ENCODE measurements at regions not wholly inside any gene's neighbourhood (a gene's known extent, or its start where the extent isn't known, plus 50 kb on each side); places are given as distances from the start of the nearest gene placed in this dataset.

- Histone ChIP-seq H3K27ac (no peak overlapping the region), H3K36me3 (no peaks in the 10 kb centered on the region), H3K9me3 (no peaks in the 10 kb centered on the region), H3K4me3 (no peak overlapping the region), H3K4me1 (peaks cover 0 to 11% (median 1%) of the 10 kb centered on the region in 4 donors), H3K27me3 (no peaks in the 10 kb centered on the region)
- no peak for DNase-seq
- intact Hi-C loops (cut with DNase I; ENCODE audit: low total_unique reads), result no loop called here
- TF ChIP-seq CTCF (IDR thresholded peaks at IDR 0.05), result no peak
Observed at GRCh38 chr15:96097661-96098060, 232.8 kb upstream of the NR2F2 start.

DNA sequence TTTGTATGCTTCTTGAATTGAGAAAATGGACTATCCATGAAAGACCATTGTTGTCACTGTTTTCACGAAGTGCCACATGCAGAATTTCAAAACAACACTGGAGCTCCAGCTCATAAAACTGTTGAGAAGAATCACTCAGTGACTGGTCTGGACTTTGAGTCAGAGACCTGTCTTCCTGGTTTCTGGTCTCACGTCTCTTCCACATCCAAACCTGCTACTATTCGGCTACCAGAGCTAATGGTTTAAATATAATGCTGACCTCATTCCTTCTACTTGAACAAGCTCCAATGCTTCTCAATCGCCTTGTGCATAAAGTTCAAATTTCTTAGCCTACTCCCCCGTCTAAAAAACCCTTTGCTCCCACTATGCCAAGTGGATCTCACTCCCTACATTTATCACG lies 227.9 kb upstream of the NR2F2 start:
- no peak for DNase-seq
- Histone ChIP-seq H3K36me3 (no peaks in the 10 kb centered on the region), H3K27me3 (no peaks in the 10 kb centered on the region), H3K27ac (no peak overlapping the region), H3K9me3 (no peaks in the 10 kb centered on the region), H3K4me1 (peaks cover 0 to 2% (median 0%) of the 10 kb centered on the region in 4 donors), H3K4me3 (no peak overlapping the region)
- TF ChIP-seq CTCF (IDR thresholded peaks at IDR 0.05), result no peak
- intact Hi-C loops (cut with DNase I; ENCODE audit: low total_unique reads), result no loop called here

DNA sequence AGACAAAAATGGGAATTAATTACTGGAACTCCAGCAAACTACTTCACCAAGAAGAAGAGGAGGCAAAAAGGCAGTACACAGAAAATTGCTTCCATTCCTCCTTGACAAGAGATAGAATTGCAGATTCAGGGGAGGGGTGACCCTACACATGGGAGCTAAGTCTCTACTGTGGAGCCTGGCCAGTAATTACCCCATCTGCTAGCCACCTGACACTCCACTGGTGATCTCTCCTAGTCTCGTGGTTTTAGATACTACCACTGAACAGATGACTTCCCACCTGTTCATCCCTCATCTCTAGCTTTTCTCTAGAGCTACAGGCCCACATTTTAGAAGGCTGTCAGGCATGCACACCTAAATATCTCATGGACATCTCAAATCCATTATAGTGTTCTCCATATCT lies 224.3 kb upstream of the NR2F2 start:
- Histone ChIP-seq H3K4me3 (no peak overlapping the region), H3K4me1 (peaks cover 0 to 2% (median 0%) of the 10 kb centered on the region in 4 donors), H3K27ac (no peak overlapping the region), H3K9me3 (no peaks in the 10 kb centered on the region), H3K27me3 (no peaks in the 10 kb centered on the region), H3K36me3 (no peaks in the 10 kb centered on the region)
- no peak for TF ChIP-seq CTCF (IDR thresholded peaks at IDR 0.05)
- intact Hi-C loops (cut with DNase I; ENCODE audit: low total_unique reads), result no loop called here
- DNase-seq, result no peak

GRCh38 chr15:96106628-96107027 lies 223.9 kb upstream of the NR2F2 start:
- Histone ChIP-seq H3K9me3 (no peaks in the 10 kb centered on the region), H3K4me3 (no peak overlapping the region), H3K27me3 (no peaks in the 10 kb centered on the region), H3K4me1 (peaks cover 0 to 2% (median 0%) of the 10 kb centered on the region in 4 donors), H3K36me3 (no peaks in the 10 kb centered on the region), H3K27ac (no peak overlapping the region)
- DNase-seq, result no peak
- intact Hi-C loops (cut with DNase I; ENCODE audit: low total_unique reads), result no loop called here
- TF ChIP-seq CTCF (IDR thresholded peaks at IDR 0.05), result no peak

DNA sequence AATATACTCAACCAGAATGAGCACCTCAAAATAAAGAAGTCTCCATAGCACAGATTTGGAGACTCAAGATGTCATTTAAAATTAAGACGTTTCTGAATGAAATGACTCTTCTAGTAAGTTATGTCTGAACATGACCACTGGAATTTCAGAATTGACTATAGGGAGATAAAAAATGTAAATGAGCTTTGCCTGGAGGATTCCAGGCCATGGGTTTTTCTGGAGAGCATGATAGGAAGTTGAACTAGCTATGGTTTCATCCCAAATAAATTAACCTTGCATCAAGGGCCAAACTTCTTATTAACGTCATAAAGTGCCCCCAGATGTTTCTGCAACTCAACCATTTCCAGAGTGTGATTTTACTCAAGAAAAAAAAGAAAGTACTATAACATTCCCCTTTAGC lies 222.6 kb upstream of the NR2F2 start:
- intact Hi-C loops (cut with DNase I; ENCODE audit: low total_unique reads), result no loop called here
- DNase-seq, result no peak
- no peak for TF ChIP-seq CTCF (IDR thresholded peaks at IDR 0.05)
- Histone ChIP-seq H3K36me3 (no peaks in the 10 kb centered on the region), H3K4me3 (no peak overlapping the region), H3K9me3 (no peaks in the 10 kb centered on the region), H3K27ac (no peak overlapping the region), H3K4me1 (no peaks in the 10 kb centered on the region), H3K27me3 (no peaks in the 10 kb centered on the region)

- Histone ChIP-seq H3K9me3 (no peaks in the 10 kb centered on the region), H3K27me3 (no peaks in the 10 kb centered on the region), H3K4me1 (no peaks in the 10 kb centered on the region), H3K27ac (no peak overlapping the region), H3K4me3 (no peak overlapping the region), H3K36me3 (no peaks in the 10 kb centered on the region)
- TF ChIP-seq CTCF (IDR thresholded peaks at IDR 0.05), result no peak
- intact Hi-C loops (cut with DNase I; ENCODE audit: low total_unique reads), result no loop called here
- DNase-seq, result no peak
Observed at GRCh38 chr15:96108405-96108804, 222.1 kb upstream of the NR2F2 start.
